Muscle of leg (tissue), 3 donors: ENCODE measurements at regions not wholly inside any gene's neighbourhood (a gene's known extent, or its start where the extent isn't known, plus 50 kb on each side); places are given as distances from the start of the nearest gene placed in this dataset.
"Not testable (repeated sequence)": the region's sequence is repeated elsewhere in the genome, so short reads cannot be mapped to it uniquely, and the experiment has no call there.

ENCODE experiments used
- DNase-seq: peaks from one replicate; pipeline ENCODE4 v3.0.0; 2013
- H3K27ac ChIP-seq: one replicate; pipeline ENCODE4 v1.5.1; 2013; ENCODE audit warnings: mild to moderate bottlenecking, low read length, control low read depth
- H3K27me3 ChIP-seq: one replicate; pipeline ENCODE4 v1.6.1; 2013; ENCODE audit warnings: low read length; ENCODE audit not compliant: control insufficient read depth, insufficient read depth
- H3K36me3 ChIP-seq: one replicate; pipeline ENCODE4 v1.6.1; 2013; ENCODE audit warnings: low read length; ENCODE audit not compliant: control insufficient read depth, insufficient read depth
- H3K4me1 ChIP-seq: one replicate; pipeline ENCODE4 v1.6.1; 2013; ENCODE audit warnings: low read length; ENCODE audit not compliant: control insufficient read depth, insufficient read depth
- H3K4me3 ChIP-seq: one replicate; pipeline ENCODE4 v1.5.1; 2013; ENCODE audit warnings: low read length, control low read depth
- H3K9me3 ChIP-seq: replicated peaks from 2 replicates; pipeline ENCODE4 v1.6.1; 2013; ENCODE audit warnings: low read depth, low read length; ENCODE audit not compliant: control insufficient read depth
- WGBS: methylation state at CpG from one replicate; pipeline ENCODE4 v1.1.5; 2013; ENCODE audit warnings: missing lambda C conversion rate; ENCODE audit not compliant: insufficient coverage; 5-methylcytosine and 5-hydroxymethylcytosine counted together

DNA sequence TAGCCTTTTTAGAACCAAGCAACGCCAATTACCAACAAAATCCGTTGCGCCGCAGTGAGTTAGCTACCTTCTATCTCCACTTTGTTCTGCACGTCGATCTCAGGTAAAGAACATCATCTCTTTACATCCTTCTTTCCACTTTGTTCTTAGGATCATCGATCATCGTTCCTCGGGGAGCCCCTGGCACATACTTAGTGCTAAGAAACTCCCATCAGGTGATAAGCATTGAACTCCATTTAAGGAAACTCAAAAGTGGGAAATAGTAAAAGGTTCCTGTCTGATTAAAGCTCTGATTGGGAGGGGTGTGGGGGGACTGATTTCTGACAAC, 227.0 kb upstream of the PRSS16 start:
- H3K27me3 ChIP-seq, result peaks cover 2% of the 10 kb centered on the region
- H3K4me3 ChIP-seq, result peak overlapping the region; percentile 71
- no peak for DNase-seq
- H3K27ac ChIP-seq, result peak overlapping the region; percentile 97
- H3K36me3 ChIP-seq, result no peaks in the 10 kb centered on the region
- peaks cover 14% of the 10 kb centered on the region for H3K9me3 ChIP-seq
- WGBS, result 82% methylated on average over 7 of the region's 9 CpGs
- H3K4me1 ChIP-seq, result peaks cover 6% of the 10 kb centered on the region

DNA sequence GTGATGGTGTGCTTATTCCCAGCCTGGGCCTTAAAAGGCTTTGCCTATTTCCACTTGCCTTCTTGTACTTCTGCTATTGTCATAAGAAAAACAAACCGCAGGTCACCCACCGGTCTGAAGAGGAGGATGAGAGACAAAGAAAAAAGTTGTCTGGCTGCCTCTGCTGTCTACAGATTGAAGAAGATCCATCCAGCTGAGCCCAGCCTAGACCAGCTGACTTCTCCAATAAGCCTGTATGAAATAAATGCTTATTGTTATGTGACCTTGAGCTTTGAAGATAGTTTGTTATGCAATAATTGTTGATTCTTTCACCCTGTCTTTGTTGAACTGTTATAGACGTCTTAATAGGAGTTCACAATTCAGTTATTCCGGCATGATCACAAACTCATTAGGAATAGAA, 223.8 kb upstream of the PRSS16 start:
- H3K4me3 ChIP-seq, result no peak overlapping the region
- no peak for DNase-seq
- no peak overlapping the region for H3K27ac ChIP-seq
- WGBS, result 100% methylated on average over 1 of the region's 4 CpGs
- peaks cover 4% of the 10 kb centered on the region for H3K27me3 ChIP-seq
- peaks cover 3% of the 10 kb centered on the region for H3K9me3 ChIP-seq
- peaks cover 6% of the 10 kb centered on the region for H3K4me1 ChIP-seq
- H3K36me3 ChIP-seq, result no peaks in the 10 kb centered on the region

DNA sequence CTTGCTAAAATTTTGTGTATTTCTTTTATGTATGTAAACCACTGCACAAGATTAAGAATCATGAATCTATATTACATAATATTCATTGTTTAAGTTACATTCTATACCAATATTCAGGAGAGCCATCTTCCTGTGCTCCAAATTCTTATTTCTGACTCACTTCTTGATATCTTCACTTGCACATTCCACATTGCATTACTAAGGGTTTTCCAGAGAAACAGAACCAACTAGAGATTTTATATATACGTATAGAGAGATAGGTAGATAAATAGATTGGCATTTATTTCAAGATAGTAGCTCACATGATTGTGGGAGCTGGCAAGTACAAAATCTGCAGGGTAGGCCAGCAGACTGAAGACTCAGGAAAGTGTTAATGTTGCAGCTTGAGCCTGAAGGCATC, 222.2 kb upstream of the PRSS16 start:
- WGBS, result no CpG with 5 or more reads among the region's 1 CpG
- Histone ChIP-seq H3K27ac (no peak overlapping the region), H3K36me3 (no peaks in the 10 kb centered on the region), H3K9me3 (peaks cover 2% of the 10 kb centered on the region), H3K27me3 (peaks cover 4% of the 10 kb centered on the region), H3K4me3 (no peak overlapping the region), H3K4me1 (peaks cover 2% of the 10 kb centered on the region)
- no peak for DNase-seq

DNA sequence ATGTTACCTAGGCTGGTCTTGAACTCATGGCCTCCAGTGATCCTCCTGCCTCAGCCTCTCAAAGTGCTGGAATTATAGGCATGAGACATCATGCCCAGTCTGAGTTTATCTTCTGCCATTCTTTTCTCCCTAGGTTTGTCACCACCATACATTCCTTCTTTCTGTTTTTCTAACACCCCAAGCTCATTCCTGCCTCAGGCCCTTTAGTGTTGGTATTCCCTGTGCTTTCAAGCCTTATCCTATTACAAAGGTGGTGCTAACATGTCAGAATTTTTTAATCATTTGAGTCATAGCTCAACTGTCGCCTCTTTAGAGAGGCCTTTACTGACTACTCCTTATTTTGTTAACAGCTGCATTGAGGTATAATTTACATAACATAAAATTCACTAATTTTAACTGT, 221.1 kb upstream of the PRSS16 start:
- no peak for DNase-seq
- peaks cover 2% of the 10 kb centered on the region for H3K27me3 ChIP-seq
- no peaks in the 10 kb centered on the region for H3K36me3 ChIP-seq
- WGBS, result no CpG with 5 or more reads among the region's 1 CpG
- H3K4me1 ChIP-seq, result no peaks in the 10 kb centered on the region
- no peak overlapping the region for H3K27ac ChIP-seq
- H3K4me3 ChIP-seq, result no peak overlapping the region
- H3K9me3 ChIP-seq, result no peaks in the 10 kb centered on the region

DNA sequence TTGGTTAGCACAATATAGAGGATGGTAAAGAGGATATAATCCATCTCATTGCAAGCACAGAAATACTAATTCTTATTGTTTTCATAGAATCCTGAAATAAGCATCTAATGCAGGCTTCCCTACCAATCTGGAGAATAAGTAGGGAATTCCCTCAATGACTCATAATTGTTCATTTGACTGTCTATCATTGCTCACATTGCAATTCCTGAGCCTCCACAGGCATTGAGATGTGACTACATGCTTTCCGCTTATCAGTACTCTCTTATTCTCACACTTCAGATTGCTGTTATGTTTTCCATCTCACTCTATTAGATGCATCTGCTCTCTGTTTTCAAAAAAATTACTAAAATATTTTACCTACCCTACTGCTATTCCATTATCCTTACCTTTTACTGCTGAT, 216.2 kb upstream of the PRSS16 start:
- H3K4me1 ChIP-seq, result no peaks in the 10 kb centered on the region
- no peaks in the 10 kb centered on the region for H3K36me3 ChIP-seq
- H3K9me3 ChIP-seq, result no peaks in the 10 kb centered on the region
- DNase-seq, result no peak
- no peaks in the 10 kb centered on the region for H3K27me3 ChIP-seq
- no peak overlapping the region for H3K27ac ChIP-seq
- WGBS, result 89% methylated on average over 1 of the region's 1 CpG
- H3K4me3 ChIP-seq, result no peak overlapping the region

DNA sequence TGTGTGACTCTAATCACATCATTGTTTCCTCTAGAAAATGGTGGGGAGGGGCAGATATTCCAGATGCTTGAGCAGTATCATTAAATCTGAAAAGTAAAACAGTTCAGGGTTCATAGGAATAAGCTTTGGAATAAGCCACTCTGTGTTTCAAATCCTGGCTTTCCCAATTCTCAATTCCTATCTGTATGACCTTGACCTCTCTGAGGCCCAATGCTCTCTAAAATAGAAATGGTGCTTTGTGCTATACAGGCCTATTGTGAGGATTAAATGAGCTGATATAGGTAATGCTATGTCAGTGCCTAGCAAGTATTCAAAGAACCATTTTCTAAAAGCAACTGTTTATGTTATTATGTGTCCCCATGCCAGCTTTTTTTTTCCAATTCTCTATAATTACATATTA, 209.0 kb upstream of the PRSS16 start:
- Histone ChIP-seq H3K4me1 (no peaks in the 10 kb centered on the region), H3K9me3 (no peaks in the 10 kb centered on the region), H3K36me3 (no peaks in the 10 kb centered on the region), H3K4me3 (no peak overlapping the region), H3K27me3 (no peaks in the 10 kb centered on the region), H3K27ac (no peak overlapping the region)
- no peak for DNase-seq

DNA sequence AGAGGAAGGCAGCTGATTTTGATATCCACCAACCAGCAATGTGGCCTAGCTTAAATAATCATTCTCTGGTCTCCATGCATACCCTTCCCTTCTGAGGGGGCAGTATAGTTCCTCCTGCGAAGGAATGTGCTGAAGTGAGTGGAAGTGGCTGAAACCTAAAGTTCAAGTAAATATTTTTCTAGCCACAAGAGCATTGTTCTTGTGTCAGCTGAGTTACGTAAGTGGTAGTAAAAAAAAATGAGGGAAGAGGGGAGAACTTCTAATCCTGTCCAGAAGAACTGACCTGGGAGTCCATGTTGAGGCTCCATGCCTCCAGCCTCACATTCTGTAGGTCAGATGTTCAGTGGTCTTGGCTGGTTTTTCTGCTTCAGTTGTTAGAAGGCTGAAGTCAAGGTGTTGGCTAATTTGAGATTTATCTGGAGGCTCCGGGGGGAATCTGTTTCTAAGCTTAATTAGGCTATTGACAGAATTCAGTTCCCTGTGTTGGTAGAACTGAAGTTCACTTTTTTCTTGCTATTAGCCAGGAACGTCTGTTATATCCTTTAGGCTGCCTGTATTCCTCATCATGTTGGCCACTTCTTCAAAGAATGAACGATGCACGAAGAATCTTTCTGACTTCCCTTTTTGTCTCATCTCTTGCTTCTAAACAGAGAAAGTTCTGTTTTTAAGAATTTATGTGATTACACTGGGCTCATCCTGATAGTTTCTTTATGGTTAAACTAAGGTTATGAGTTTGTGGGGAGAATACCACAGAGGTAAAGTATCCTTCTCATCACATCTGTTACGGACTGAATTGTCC, 207.1 kb upstream of the PRSS16 start:
- no peaks in the 10 kb centered on the region for H3K27me3 ChIP-seq

DNA sequence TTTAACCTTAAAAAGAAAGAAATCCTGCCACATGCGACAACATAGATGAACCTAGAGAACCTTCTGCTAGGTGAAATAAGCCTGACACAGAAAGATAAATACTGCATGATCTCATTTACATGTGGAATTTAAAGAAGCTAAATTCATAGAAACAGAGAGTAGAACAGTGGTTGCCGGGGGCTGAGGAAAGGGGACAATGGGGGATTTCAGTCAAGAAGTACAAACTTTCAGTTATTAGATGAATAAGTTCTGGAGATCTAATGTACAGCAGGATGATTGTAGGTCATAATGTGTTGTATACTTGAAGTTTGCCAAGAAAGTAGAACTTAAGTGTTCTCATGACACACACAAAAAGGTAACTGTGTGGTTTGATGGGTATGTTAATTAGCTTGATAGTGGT, 204.3 kb upstream of the PRSS16 start:
- H3K4me1 ChIP-seq, result no peaks in the 10 kb centered on the region
- H3K27ac ChIP-seq, result no peak overlapping the region
- DNase-seq, result no peak
- H3K36me3 ChIP-seq, result no peaks in the 10 kb centered on the region
- no peaks in the 10 kb centered on the region for H3K9me3 ChIP-seq
- H3K27me3 ChIP-seq, result no peaks in the 10 kb centered on the region
- 100% methylated on average over 1 of the region's 2 CpGs for WGBS
- H3K4me3 ChIP-seq, result no peak overlapping the region

More for the DNA sequence above, 207.1 kb upstream of the PRSS16 start:
- Histone ChIP-seq H3K4me3 (no peak overlapping the region), H3K36me3 (no peaks in the 10 kb centered on the region), H3K27ac (no peak overlapping the region), H3K9me3 (no peaks in the 10 kb centered on the region), H3K4me1 (no peaks in the 10 kb centered on the region)
- WGBS, result 50% methylated on average over 1 of the region's 7 CpGs
- peak; percentile 32 for DNase-seq

DNA sequence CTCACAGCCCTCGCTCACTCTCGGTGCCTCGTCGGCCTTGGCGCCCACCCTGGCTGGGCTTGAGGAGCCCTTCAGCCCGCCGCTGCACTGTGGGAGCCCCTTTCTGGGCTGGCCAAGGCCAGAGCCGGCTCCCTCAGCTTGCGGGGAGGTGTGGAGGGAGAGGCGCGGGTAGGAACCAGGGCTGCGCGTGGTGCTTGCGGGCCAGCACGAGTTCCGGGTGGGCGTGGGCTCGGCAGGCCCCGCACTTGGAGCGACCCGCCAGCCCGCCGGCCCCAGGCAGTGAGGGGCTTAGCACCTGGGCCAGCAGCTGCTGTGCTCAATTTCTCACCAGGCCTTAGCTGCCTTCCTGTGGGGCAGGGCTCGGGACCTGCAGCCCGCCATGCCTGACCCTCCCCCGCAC, 202.4 kb upstream of the PRSS16 start:
- not testable (repeated sequence) for DNase-seq, H3K9me3 ChIP-seq, H3K36me3 ChIP-seq, H3K27me3 ChIP-seq, H3K4me3 ChIP-seq, H3K4me1 ChIP-seq, H3K27ac ChIP-seq
- 93% methylated on average over 21 of the region's 26 CpGs for WGBS

DNA sequence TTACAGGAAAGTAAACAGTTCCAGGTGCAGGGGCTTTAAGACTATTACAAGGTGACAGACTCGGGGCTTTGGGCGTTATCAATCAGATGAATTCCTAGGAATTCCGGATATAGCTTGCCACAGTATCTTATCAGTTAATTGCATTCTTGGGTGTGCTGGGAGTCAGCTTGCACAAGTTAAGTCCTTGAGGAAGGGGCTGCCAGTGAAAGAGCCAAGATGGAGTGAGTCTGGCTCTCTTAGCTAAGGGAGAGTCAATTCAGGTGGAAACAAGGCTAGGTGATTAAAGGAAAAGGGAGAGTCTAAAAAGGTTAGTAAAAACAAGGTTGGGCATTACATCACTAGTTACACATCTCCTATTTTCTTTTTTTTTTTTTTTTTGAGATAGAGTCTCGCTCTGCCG, 199.8 kb upstream of the PRSS16 start:
- H3K9me3 ChIP-seq, H3K27ac ChIP-seq, H3K4me3 ChIP-seq, H3K27me3 ChIP-seq, DNase-seq, H3K36me3 ChIP-seq, H3K4me1 ChIP-seq: not testable (repeated sequence)
- 33% methylated on average over 1 of the region's 5 CpGs for WGBS
